GM12878 (cell line): ENCODE measurements at regions not wholly inside any gene's neighbourhood (a gene's known extent, or its start where the extent isn't known, plus 50 kb on each side); places are given as distances from the start of the nearest gene placed in this dataset.
A peak's percentile ranks its signal among the peaks of the same experiment; 100 is the strongest.

Experiments
- ATF7 ChIP-seq: fragments of 450-650 bp; IDR thresholded peaks from 2 replicates; pipeline ENCODE4 v1.6.1; 2016; ENCODE audit warnings: low read depth, mild to moderate bottlenecking
- EED ChIP-seq: sonication (generic); IDR thresholded peaks from 2 replicates; pipeline ENCODE4 v1.6.1; 2016; ENCODE audit warnings: antibody characterized with exemption, low read depth
- HDAC2 ChIP-seq: fragments of 200-600 bp; sonication (generic); IDR thresholded peaks from 2 replicates; pipeline ENCODE4 v1.6.1; 2017
- IKZF2 ChIP-seq, 2 experiments: fragments of 450-650 bp; IDR thresholded peaks; 2 replicates each; pipeline ENCODE4 v1.6.1; 2017; ENCODE audit warnings: mild to moderate bottlenecking in 2 of 2, moderate library complexity in 2 of 2
- MLLT1 ChIP-seq: fragments of 450-650 bp; IDR thresholded peaks from 2 replicates; pipeline ENCODE4 v1.6.1; 2016; ENCODE audit warnings: mild to moderate bottlenecking
- NR2C1 ChIP-seq: fragments of 450-650 bp; IDR thresholded peaks from 2 replicates; pipeline ENCODE4 v1.6.1; 2017; ENCODE audit warnings: antibody characterized with exemption, mild to moderate bottlenecking, moderate library complexity
- POLR2A ChIP-seq: IDR thresholded peaks from 2 replicates; pipeline ENCODE4 v1.6.1; 2011; ENCODE audit warnings: low read depth, mild to moderate bottlenecking, low read length
- POU2F2 ChIP-seq: IDR thresholded peaks from 3 replicates; pipeline ENCODE4 v1.6.1; 2011; ENCODE audit warnings: low read depth, mild to moderate bottlenecking, low read length, borderline replicate concordance
- RBBP5 ChIP-seq: fragments of 200-600 bp; sonication (generic); conservative IDR thresholded peaks from 2 replicates; pipeline ENCODE4 v1.6.1; 2016
- RCOR1 ChIP-seq: conservative IDR thresholded peaks from 2 replicates; pipeline ENCODE4 v1.6.1; 2012; ENCODE audit warnings: low read depth, low read length, improper control_type of control experiment
- SP1 ChIP-seq: IDR thresholded peaks from one replicate; pipeline ENCODE4 v1.6.1; 2011; ENCODE audit warnings: low read depth, low read length
- SREBF1 ChIP-seq: IDR thresholded peaks from 2 replicates; pipeline ENCODE4 v1.6.1; 2012; ENCODE audit warnings: mild to moderate bottlenecking, low read length
- STAT3 ChIP-seq: IDR thresholded peaks from 2 replicates; pipeline ENCODE4 v1.6.1; 2011; ENCODE audit warnings: low read depth, low read length, improper control_type of control experiment
- TAF1 ChIP-seq: IDR thresholded peaks from 2 replicates; pipeline ENCODE4 v1.6.1; 2011; ENCODE audit warnings: mild to moderate bottlenecking, low read depth, low read length, borderline replicate concordance
- ZBED1 ChIP-seq: IDR thresholded peaks from 2 replicates; pipeline ENCODE4 v1.6.1; 2016; ENCODE audit warnings: borderline replicate concordance
- TF ChIP-seq, protein P1 (sequence below): fragments of 450-650 bp; formaldehyde crosslinking; IDR thresholded peaks from 2 replicates; pipeline ENCODE4 v1.4.0; 2022; ENCODE audit warnings: mild to moderate bottlenecking, moderate library complexity
- TF ChIP-seq, protein P2 (sequence below): fragments of 450-650 bp; IDR thresholded peaks from 2 replicates; pipeline ENCODE4 v1.6.1; 2017; ENCODE audit warnings: low read depth, mild to moderate bottlenecking, moderate library complexity
- TF ChIP-seq, protein P3 (sequence below): IDR thresholded peaks from 2 replicates; pipeline ENCODE4 v1.6.1; 2011; ENCODE audit warnings: borderline replicate concordance, low read depth, mild to moderate bottlenecking, moderate library complexity, low read length; ENCODE audit not compliant: insufficient read depth, poor library complexity, severe bottlenecking
- TF ChIP-seq, protein P4 (sequence below): fragments of 450-650 bp; IDR thresholded peaks from 2 replicates; pipeline ENCODE4 v1.6.1; 2017; ENCODE audit warnings: antibody characterized with exemption, mild to moderate bottlenecking, moderate library complexity

GRCh38 chr15:69760890-69761568, 308.4 kb downstream of the RPLP1 start (continued):
- TF ChIP-seq ZBED1 = no peak
- TF ChIP-seq, protein P1, sequence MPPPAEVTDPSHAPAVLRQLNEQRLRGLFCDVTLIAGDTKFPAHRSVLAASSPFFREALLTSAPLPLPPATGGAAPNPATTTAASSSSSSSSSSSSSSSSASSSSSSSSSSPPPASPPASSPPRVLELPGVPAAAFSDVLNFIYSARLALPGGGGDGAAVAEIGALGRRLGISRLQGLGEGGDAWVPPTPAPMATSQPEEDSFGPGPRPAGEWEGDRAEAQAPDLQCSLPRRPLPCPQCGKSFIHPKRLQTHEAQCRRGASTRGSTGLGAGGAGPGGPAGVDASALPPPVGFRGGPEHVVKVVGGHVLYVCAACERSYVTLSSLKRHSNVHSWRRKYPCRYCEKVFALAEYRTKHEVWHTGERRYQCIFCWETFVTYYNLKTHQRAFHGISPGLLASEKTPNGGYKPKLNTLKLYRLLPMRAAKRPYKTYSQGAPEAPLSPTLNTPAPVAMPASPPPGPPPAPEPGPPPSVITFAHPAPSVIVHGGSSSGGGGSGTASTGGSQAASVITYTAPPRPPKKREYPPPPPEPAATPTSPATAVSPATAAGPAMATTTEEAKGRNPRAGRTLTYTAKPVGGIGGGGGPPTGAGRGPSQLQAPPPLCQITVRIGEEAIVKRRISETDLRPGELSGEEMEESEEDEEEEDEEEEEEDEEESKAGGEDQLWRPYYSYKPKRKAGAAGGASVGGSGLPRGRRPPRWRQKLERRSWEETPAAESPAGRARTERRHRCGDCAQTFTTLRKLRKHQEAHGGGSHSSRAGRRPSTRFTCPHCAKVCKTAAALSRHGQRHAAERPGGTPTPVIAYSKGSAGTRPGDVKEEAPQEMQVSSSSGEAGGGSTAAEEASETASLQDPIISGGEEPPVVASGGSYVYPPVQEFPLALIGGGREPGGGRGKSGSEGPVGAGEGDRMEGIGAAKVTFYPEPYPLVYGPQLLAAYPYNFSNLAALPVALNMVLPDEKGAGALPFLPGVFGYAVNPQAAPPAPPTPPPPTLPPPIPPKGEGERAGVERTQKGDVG (CRISPR knock-in tag) = no peak
- TF ChIP-seq HDAC2 = no peak
- TF ChIP-seq IKZF2 (IDR thresholded peaks at IDR 0.05) = peak; percentile 88 to 91
- peak; percentile 53; the same call in 1 of the 2 replicates for TF ChIP-seq EED
- TF ChIP-seq TAF1 = no peak
- TF ChIP-seq STAT3 = no peak
- TF ChIP-seq RBBP5 = no peak
- TF ChIP-seq POLR2A = no peak
- TF ChIP-seq, protein P2, sequence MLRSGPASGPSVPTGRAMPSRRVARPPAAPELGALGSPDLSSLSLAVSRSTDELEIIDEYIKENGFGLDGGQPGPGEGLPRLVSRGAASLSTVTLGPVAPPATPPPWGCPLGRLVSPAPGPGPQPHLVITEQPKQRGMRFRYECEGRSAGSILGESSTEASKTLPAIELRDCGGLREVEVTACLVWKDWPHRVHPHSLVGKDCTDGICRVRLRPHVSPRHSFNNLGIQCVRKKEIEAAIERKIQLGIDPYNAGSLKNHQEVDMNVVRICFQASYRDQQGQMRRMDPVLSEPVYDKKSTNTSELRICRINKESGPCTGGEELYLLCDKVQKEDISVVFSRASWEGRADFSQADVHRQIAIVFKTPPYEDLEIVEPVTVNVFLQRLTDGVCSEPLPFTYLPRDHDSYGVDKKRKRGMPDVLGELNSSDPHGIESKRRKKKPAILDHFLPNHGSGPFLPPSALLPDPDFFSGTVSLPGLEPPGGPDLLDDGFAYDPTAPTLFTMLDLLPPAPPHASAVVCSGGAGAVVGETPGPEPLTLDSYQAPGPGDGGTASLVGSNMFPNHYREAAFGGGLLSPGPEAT = peak; percentile 52; the same call in 1 of the 2 replicates
- TF ChIP-seq RCOR1 = no peak
- TF ChIP-seq POU2F2 = peak; percentile 48; the same call in 1 of the 3 replicates
- no peak for TF ChIP-seq MLLT1
- TF ChIP-seq, protein P3, sequence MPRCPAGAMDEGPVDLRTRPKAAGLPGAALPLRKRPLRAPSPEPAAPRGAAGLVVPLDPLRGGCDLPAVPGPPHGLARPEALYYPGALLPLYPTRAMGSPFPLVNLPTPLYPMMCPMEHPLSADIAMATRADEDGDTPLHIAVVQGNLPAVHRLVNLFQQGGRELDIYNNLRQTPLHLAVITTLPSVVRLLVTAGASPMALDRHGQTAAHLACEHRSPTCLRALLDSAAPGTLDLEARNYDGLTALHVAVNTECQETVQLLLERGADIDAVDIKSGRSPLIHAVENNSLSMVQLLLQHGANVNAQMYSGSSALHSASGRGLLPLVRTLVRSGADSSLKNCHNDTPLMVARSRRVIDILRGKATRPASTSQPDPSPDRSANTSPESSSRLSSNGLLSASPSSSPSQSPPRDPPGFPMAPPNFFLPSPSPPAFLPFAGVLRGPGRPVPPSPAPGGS = no peak
- no peak for TF ChIP-seq NR2C1
- TF ChIP-seq, protein P4, sequence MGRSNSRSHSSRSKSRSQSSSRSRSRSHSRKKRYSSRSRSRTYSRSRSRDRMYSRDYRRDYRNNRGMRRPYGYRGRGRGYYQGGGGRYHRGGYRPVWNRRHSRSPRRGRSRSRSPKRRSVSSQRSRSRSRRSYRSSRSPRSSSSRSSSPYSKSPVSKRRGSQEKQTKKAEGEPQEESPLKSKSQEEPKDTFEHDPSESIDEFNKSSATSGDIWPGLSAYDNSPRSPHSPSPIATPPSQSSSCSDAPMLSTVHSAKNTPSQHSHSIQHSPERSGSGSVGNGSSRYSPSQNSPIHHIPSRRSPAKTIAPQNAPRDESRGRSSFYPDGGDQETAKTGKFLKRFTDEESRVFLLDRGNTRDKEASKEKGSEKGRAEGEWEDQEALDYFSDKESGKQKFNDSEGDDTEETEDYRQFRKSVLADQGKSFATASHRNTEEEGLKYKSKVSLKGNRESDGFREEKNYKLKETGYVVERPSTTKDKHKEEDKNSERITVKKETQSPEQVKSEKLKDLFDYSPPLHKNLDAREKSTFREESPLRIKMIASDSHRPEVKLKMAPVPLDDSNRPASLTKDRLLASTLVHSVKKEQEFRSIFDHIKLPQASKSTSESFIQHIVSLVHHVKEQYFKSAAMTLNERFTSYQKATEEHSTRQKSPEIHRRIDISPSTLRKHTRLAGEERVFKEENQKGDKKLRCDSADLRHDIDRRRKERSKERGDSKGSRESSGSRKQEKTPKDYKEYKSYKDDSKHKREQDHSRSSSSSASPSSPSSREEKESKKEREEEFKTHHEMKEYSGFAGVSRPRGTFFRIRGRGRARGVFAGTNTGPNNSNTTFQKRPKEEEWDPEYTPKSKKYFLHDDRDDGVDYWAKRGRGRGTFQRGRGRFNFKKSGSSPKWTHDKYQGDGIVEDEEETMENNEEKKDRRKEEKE = no peak
- TF ChIP-seq SP1 = peak; percentile 41
- TF ChIP-seq SREBF1 = no peak
- TF ChIP-seq ATF7 = peak; percentile 59; the same call in 1 of the 2 replicates
